Activated naive CD4-positive, alpha-beta T cell treated with anti-CD3 and anti-CD28 coated beads, Interleukin-2, amount 50 U/mL, for 72 hours (primary cell): ENCODE measurements at regions not wholly inside any gene's neighbourhood (a gene's known extent, or its start where the extent isn't known, plus 50 kb on each side); places are given as distances from the start of the nearest gene placed in this dataset.
"Not testable (repeated sequence)": the region's sequence is repeated elsewhere in the genome, so short reads cannot be mapped to it uniquely, and the experiment has no call there.

Experiments
- ATAC-seq, 2 donors: fragments of 150-1000 bp; cut with Tn5 transposase; 2 replicates each; pipeline ENCODE4 v1.10.0; 2021; ENCODE audit warnings: mild to moderate bottlenecking in 2 of 2, moderate library complexity in 2 of 2
- DNase-seq, 2 donors: peaks; one replicate each; pipeline ENCODE4 v3.0.0; 2021 to 2022; ENCODE audit warnings: low spot score in 2 of 2
- H3K27ac Mint-ChIP-seq, 2 donors: one replicate each; pipeline ENCODE4 v1.8.0; 2022; ENCODE audit warnings: mild to moderate bottlenecking in 2 of 2, mixed read lengths in 2 of 2
- H3K36me3 Mint-ChIP-seq, 2 donors: one replicate each; pipeline ENCODE4 v1.8.0; 2022; ENCODE audit warnings: mixed read lengths in 2 of 2
- H3K9me3 Mint-ChIP-seq, 2 donors: one replicate each; pipeline ENCODE4 v1.8.0; 2022; ENCODE audit warnings: mixed read lengths in 2 of 2

GRCh38 chr2:139526781-139527180 is 746.6 kb upstream of the NXPH2 start:
- ATAC-seq = no peak
- peaks cover 18 to 24% of the 10 kb centered on the region in 2 donors for H3K9me3 Mint-ChIP-seq
- H3K36me3 Mint-ChIP-seq = no peaks in the 10 kb centered on the region

GRCh38 chr2:139518321-139518720 is 738.1 kb upstream of the NXPH2 start:
- ATAC-seq = no peak
- H3K36me3 Mint-ChIP-seq = no peaks in the 10 kb centered on the region
- H3K27ac Mint-ChIP-seq = no peak overlapping the region
- DNase-seq = no peak
- H3K9me3 Mint-ChIP-seq = peaks cover 18 to 26% of the 10 kb centered on the region in 2 donors

More at GRCh38 chr2:139526781-139527180, 746.6 kb upstream of the NXPH2 start:
- no peak for DNase-seq
- no peak overlapping the region for H3K27ac Mint-ChIP-seq

GRCh38 chr2:139514951-139515350 is 734.8 kb upstream of the NXPH2 start:
- no peak overlapping the region for H3K27ac Mint-ChIP-seq

GRCh38 chr2:139495851-139496250 is 715.7 kb upstream of the NXPH2 start:
- no peak for ATAC-seq
- Mint-ChIP-seq H3K36me3 (peaks cover 0 to 17% of the 10 kb centered on the region in 2 donors), H3K27ac (no peak overlapping the region), H3K9me3 (peaks cover 28 to 36% of the 10 kb centered on the region in 2 donors)
- DNase-seq = no peak

More at GRCh38 chr2:139514951-139515350, 734.8 kb upstream of the NXPH2 start:
- ATAC-seq (no peak), DNase-seq (no peak)
- H3K36me3 Mint-ChIP-seq = no peaks in the 10 kb centered on the region
- peaks cover 10 to 14% of the 10 kb centered on the region in 2 donors for H3K9me3 Mint-ChIP-seq

- DNase-seq = no peak
- peaks cover 11 to 21% of the 10 kb centered on the region in 2 donors for H3K9me3 Mint-ChIP-seq
- no peak overlapping the region for H3K27ac Mint-ChIP-seq
- ATAC-seq = no peak
- no peaks in the 10 kb centered on the region for H3K36me3 Mint-ChIP-seq
Measured at GRCh38 chr2:139492131-139492680, 712.0 kb upstream of the NXPH2 start.

GRCh38 chr2:139480161-139480650 is 700.0 kb upstream of the NXPH2 start:
- no peak overlapping the region for H3K27ac Mint-ChIP-seq
- no peaks in the 10 kb centered on the region for H3K36me3 Mint-ChIP-seq
- H3K9me3 Mint-ChIP-seq = peaks cover 21 to 33% of the 10 kb centered on the region in 2 donors
- ATAC-seq (no peak), DNase-seq (no peak)

- DNase-seq (no peak), ATAC-seq (no peak)
- no peak overlapping the region for H3K27ac Mint-ChIP-seq
- H3K36me3 Mint-ChIP-seq = no peaks in the 10 kb centered on the region
- peaks cover 21 to 33% of the 10 kb centered on the region in 2 donors for H3K9me3 Mint-ChIP-seq
Measured at GRCh38 chr2:139478165-139478914, 698.1 kb upstream of the NXPH2 start.

GRCh38 chr2:139477618-139478017 is 697.4 kb upstream of the NXPH2 start:
- ATAC-seq (no peak), DNase-seq (no peak)
- peaks cover 21 to 33% of the 10 kb centered on the region in 2 donors for H3K9me3 Mint-ChIP-seq
- no peaks in the 10 kb centered on the region for H3K36me3 Mint-ChIP-seq
- no peak overlapping the region for H3K27ac Mint-ChIP-seq

- no peak for DNase-seq
- no peak for ATAC-seq
- H3K36me3 Mint-ChIP-seq = no peaks in the 10 kb centered on the region
- no peak overlapping the region for H3K27ac Mint-ChIP-seq
- H3K9me3 Mint-ChIP-seq = peaks cover 11 to 16% of the 10 kb centered on the region in 2 donors
Measured at GRCh38 chr2:139469985-139470384, 689.8 kb upstream of the NXPH2 start.

- ATAC-seq (no peak), DNase-seq (no peak)
- peaks cover 10 to 14% of the 10 kb centered on the region in 2 donors for H3K9me3 Mint-ChIP-seq
- no peak overlapping the region for H3K27ac Mint-ChIP-seq
- H3K36me3 Mint-ChIP-seq = no peaks in the 10 kb centered on the region
Measured at GRCh38 chr2:139465789-139466188, 685.6 kb upstream of the NXPH2 start.

GRCh38 chr2:139457873-139458272 is 677.7 kb upstream of the NXPH2 start:
- no peak overlapping the region for H3K27ac Mint-ChIP-seq
- ATAC-seq = no peak
- peaks cover 8 to 29% of the 10 kb centered on the region in 2 donors for H3K9me3 Mint-ChIP-seq
- H3K36me3 Mint-ChIP-seq = peaks cover 0 to 7% of the 10 kb centered on the region in 2 donors
- no peak for DNase-seq

- DNase-seq = no peak
- Mint-ChIP-seq H3K27ac (no peak overlapping the region), H3K9me3 (peaks cover 4 to 28% of the 10 kb centered on the region in 2 donors), H3K36me3 (peaks cover 0 to 7% of the 10 kb centered on the region in 2 donors)
- no peak for ATAC-seq
Measured at GRCh38 chr2:139454251-139454650, 674.1 kb upstream of the NXPH2 start.

- no peak for DNase-seq
- H3K36me3 Mint-ChIP-seq = no peaks in the 10 kb centered on the region
- ATAC-seq = no peak
- peaks cover 10 to 12% of the 10 kb centered on the region in 2 donors for H3K9me3 Mint-ChIP-seq
- no peak overlapping the region for H3K27ac Mint-ChIP-seq
Measured at GRCh38 chr2:139439100-139439499, 658.9 kb upstream of the NXPH2 start.

GRCh38 chr2:139438478-139438877 is 658.3 kb upstream of the NXPH2 start:
- ATAC-seq = no peak
- Mint-ChIP-seq H3K9me3 (peaks cover 8% of the 10 kb centered on the region in 2 donors), H3K27ac (no peak overlapping the region), H3K36me3 (no peaks in the 10 kb centered on the region)
- no peak for DNase-seq

GRCh38 chr2:139427164-139427563 is 647.0 kb upstream of the NXPH2 start:
- Mint-ChIP-seq H3K36me3 (no peaks in the 10 kb centered on the region), H3K27ac (no peak overlapping the region), H3K9me3 (peaks cover 8 to 16% of the 10 kb centered on the region in 2 donors)
- no peak for DNase-seq
- no peak for ATAC-seq

- no peak overlapping the region for H3K27ac Mint-ChIP-seq
- peaks cover 8 to 20% of the 10 kb centered on the region in 2 donors for H3K9me3 Mint-ChIP-seq
- DNase-seq = no peak
- ATAC-seq = no peak
- no peaks in the 10 kb centered on the region for H3K36me3 Mint-ChIP-seq
Measured at GRCh38 chr2:139424101-139424500, 643.9 kb upstream of the NXPH2 start.

GRCh38 chr2:139411236-139411635 is 631.0 kb upstream of the NXPH2 start:
- H3K9me3 Mint-ChIP-seq = peaks cover 13 to 23% of the 10 kb centered on the region in 2 donors
- peaks cover 0 to 6% of the 10 kb centered on the region in 2 donors for H3K36me3 Mint-ChIP-seq
- DNase-seq = no peak
- ATAC-seq = no peak
- no peak overlapping the region for H3K27ac Mint-ChIP-seq

- not testable (repeated sequence) for ATAC-seq, H3K27ac Mint-ChIP-seq, DNase-seq, H3K36me3 Mint-ChIP-seq
- H3K9me3 Mint-ChIP-seq = peaks cover 13 to 23% of the 10 kb centered on the region in 2 donors
Measured at GRCh38 chr2:139410833-139411174, 630.6 kb upstream of the NXPH2 start.
